ENCODE measurements at regions not wholly inside any gene's neighbourhood (a gene's known extent, or its start where the extent isn't known, plus 50 kb on each side); places are given as distances from the start of the nearest gene placed in this dataset.
"Not testable (repeated sequence)": the region's sequence is repeated elsewhere in the genome, so short reads cannot be mapped to it uniquely, and the experiment has no call there.

DNA sequence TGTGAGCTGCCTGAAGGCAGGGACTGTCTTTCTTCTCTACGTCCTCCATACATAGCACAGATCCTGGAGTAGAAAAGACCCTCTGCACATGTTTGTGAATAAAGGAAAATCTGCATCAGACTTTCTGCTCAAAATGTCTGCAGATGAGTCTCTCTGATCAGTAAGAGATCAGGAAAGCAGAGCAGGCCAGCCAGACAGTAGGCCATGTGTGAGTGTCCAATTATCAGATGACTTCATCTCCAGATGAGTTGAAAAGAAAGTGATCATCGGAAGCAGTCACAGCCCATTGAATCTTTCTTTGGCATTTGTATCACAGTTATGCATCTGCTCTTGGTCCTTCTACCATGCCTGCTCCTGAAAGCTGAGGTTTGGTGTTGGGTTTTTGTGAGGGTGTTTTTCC, 298.7 kb upstream of the NCAM1 start:
- no peaks in the 10 kb centered on the region for H3K36me3 Mint-ChIP-seq
- H3K9me3 Mint-ChIP-seq, result peaks cover 0 to 5% of the 10 kb centered on the region in 2 donors
- H3K27ac Mint-ChIP-seq, result no peak overlapping the region
- ATAC-seq (replicated peaks) (no peak), DNase-seq (no peak)
- no peak overlapping the region for H3K4me3 Mint-ChIP-seq
- no peaks in the 10 kb centered on the region for H3K4me1 Mint-ChIP-seq
- no peaks in the 10 kb centered on the region for H3K27me3 Mint-ChIP-seq

DNA sequence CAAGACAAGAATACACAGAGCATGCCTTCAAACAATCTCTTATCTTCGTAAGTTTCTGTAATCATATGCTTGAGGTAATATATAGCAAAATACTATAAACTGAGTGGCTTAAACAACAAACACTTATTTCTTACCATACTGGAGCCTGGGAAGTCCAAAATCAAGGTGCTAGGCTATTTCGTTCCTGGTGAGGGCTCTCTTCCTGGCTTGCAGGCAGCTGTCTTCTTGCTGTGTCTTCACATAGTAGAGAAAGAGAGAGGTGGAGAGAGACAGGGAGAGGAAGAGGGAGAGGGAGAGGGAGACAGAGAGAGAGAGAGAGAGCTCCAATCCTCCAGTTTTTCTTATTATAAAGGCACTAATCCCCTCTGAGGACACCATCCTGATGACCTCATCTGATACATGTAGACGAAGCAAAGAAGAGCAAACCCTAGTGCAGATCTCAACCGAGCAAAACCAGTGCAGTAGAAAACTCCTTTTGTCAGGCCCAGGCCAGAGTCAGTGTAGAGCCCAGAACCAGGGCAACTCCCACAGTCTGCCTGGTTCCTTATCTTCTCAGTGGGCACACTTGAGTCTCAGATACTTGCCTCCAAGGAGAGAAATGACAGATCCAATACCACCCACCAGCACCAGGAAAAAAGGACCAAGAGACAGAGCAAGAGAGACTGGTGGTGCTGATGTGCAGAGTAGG, 297.1 kb upstream of the NCAM1 start:
- Mint-ChIP-seq H3K9me3 (peaks cover 0 to 5% of the 10 kb centered on the region in 2 donors), H3K27ac (no peak overlapping the region), H3K27me3 (no peaks in the 10 kb centered on the region), H3K36me3 (no peaks in the 10 kb centered on the region), H3K4me3 (no peak overlapping the region), H3K4me1 (no peaks in the 10 kb centered on the region)
- DNase-seq (no peak), ATAC-seq (replicated peaks) (no peak)

DNA sequence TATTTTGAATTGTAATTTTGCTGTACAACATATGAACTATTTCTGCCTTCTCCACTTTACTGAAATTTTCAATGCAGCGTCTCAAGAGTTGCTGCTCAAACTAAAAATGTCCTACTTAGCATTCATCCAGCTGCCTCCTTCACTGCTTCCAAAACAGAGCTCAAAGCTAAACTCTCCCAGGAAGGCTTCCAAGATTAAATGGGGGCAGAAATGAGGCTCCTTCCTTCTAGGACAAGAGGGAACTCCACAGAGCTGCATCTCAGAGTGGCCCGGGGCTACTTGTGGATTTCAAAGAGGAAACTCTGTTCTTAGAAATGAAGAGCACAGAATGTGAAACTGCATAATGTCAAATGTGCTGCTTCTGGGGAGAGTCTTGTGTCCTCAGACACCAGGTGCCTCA, 295.9 kb upstream of the NCAM1 start:
- Mint-ChIP-seq H3K9me3 (peaks cover 0 to 5% of the 10 kb centered on the region in 2 donors), H3K27ac (no peak overlapping the region), H3K27me3 (no peaks in the 10 kb centered on the region), H3K4me1 (no peaks in the 10 kb centered on the region), H3K4me3 (no peak overlapping the region), H3K36me3 (no peaks in the 10 kb centered on the region)
- DNase-seq, result no peak
- no peak for ATAC-seq (replicated peaks)

DNA sequence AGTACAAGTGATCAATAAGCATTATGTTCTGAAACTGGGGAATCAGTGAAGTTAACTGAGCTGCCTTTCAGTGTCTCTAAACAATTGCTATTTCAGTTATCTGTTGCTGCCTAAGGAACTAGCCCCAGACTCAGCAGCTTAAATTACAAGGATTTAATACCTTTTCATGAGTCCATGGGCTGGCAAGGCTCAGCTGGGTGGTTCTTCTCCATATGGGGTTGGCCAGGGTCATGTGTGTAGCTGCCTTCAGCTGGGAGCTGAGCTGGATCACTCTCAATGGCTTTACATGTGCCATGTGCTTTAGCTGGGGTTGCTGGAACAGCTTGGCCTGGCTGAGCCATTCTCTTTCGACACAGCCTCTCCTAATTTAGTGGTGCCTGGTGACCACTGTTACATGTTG, 295.0 kb upstream of the NCAM1 start:
- no peaks in the 10 kb centered on the region for H3K4me1 Mint-ChIP-seq
- DNase-seq, result no peak
- ATAC-seq (replicated peaks), result no peak
- no peak overlapping the region for H3K4me3 Mint-ChIP-seq
- H3K27ac Mint-ChIP-seq, result no peak overlapping the region
- H3K36me3 Mint-ChIP-seq, result no peaks in the 10 kb centered on the region
- peaks cover 0 to 5% of the 10 kb centered on the region in 2 donors for H3K9me3 Mint-ChIP-seq
- H3K27me3 Mint-ChIP-seq, result peaks cover 0 to 4% of the 10 kb centered on the region in 2 donors

DNA sequence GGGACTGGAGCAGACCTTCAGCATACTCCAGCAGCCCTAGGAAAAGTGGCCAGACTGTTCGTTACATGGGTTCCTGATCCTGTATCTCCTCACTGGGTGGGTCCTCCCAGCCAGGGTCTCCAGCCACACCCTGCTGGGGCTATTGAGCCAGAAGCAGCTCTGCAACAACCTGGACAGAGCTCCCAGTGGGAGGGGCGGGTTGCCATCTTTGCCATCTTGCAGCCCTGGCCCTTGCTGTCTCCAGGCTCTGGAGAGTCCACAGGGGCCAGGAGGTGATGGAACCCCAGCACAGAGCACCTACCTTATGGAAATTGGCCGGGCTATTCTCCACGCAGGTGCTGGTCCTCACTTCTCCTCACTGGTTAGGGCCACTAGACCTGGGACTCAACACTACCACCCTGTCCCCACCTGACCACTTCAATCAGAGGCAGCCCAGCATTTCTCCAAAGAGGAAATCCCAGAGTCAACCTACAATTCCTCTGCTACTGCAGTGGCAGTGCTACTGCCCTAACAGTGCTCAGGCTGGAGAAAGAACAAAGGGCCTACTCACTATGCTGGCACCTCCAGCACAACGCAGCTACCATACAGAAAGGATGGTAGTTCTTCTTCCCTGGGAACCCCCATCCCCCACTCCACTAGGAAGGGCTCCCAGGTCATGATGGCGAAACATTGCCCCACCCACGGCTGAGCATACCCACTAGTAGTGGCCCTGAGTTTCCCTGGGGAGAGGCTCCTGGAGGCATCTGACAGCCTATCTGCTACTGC, 290.2 kb upstream of the NCAM1 start:
- Mint-ChIP-seq H3K27me3 (peaks cover 0 to 11% of the 10 kb centered on the region in 2 donors), H3K27ac (no peak overlapping the region), H3K36me3 (no peaks in the 10 kb centered on the region)

DNA sequence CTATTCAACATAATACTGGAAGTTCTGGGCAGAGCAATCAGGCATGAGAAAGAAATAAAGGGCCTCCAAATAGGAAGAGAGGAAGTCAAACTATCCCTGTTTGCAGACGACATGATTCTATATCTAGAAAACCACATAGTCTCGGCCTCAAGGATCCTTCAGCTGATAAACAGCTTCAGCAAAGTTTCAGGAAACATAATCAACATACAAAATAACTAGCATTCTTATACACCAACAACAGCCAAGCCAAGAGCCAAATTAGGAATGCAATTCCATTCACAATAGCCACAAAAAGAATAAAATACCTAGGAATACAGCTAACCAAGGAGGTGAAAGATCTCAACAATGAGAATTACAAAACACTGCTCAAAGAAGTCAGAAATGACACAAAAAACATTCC, 287.8 kb upstream of the NCAM1 start:
- not testable (repeated sequence) for DNase-seq; H3K36me3 Mint-ChIP-seq; H3K4me3 Mint-ChIP-seq; ATAC-seq (replicated peaks); H3K4me1 Mint-ChIP-seq; H3K27ac Mint-ChIP-seq
- Mint-ChIP-seq H3K27me3 (peaks cover 0 to 11% of the 10 kb centered on the region in 2 donors), H3K9me3 (peaks cover 8 to 14% of the 10 kb centered on the region in 2 donors)

More for the DNA sequence above, 290.2 kb upstream of the NCAM1 start:
- ATAC-seq (replicated peaks) (no peak), DNase-seq (no peak)
- Mint-ChIP-seq H3K4me1 (no peaks in the 10 kb centered on the region), H3K4me3 (no peak overlapping the region), H3K9me3 (peaks cover 9 to 13% of the 10 kb centered on the region in 2 donors)

DNA sequence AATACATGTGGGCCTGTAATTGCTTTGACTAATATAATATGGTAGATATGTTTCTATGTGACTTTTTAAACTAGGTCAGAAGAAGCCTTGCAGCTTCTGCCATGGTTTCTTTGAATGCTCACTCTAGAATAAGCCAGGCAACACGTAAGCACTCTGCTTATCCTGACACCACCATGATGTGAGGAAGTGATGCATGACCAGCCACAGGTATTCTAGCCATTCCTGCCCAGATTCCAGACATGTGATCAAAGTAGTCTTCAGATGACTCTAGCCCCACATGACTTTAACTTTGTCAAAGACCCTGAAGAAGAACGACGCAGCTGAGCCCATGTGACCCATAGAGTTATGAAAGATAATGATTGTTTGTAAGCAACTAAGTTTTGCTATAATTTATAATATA, 276.1 kb upstream of the NCAM1 start:
- Mint-ChIP-seq H3K4me1 (no peaks in the 10 kb centered on the region), H3K27me3 (peaks cover 3 to 5% of the 10 kb centered on the region in 2 donors), H3K36me3 (no peaks in the 10 kb centered on the region), H3K4me3 (no peak overlapping the region), H3K9me3 (peaks cover 0 to 7% of the 10 kb centered on the region in 2 donors), H3K27ac (no peak overlapping the region)
- DNase-seq (no peak), ATAC-seq (replicated peaks) (no peak)

DNA sequence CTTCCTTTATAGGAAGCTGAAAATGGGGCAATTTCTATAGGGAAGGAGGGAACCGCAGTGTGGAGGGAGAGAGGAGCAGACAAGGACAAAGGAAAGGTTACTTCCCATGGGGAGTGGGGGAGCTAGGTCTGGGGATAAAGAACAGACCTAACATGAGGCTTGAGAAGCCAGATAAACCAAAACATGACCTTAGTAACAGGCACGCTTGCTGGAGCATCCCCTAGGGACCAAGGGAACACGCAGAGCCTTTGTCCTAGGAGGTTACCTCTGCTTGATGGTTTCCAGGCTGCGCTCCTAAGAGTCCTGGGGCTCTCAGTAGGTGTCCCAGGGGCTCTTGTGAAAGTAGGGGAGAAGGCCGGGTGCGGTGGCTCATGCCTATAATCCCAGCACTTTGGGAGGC, 271.4 kb upstream of the NCAM1 start:
- no peak for DNase-seq
- ATAC-seq (replicated peaks), result no peak
- H3K4me1 Mint-ChIP-seq, result no peaks in the 10 kb centered on the region
- no peak overlapping the region for H3K4me3 Mint-ChIP-seq
- H3K27ac Mint-ChIP-seq, result no peak overlapping the region
- no peaks in the 10 kb centered on the region for H3K36me3 Mint-ChIP-seq
- peaks cover 3 to 5% of the 10 kb centered on the region in 2 donors for H3K27me3 Mint-ChIP-seq
- no peaks in the 10 kb centered on the region for H3K9me3 Mint-ChIP-seq

DNA sequence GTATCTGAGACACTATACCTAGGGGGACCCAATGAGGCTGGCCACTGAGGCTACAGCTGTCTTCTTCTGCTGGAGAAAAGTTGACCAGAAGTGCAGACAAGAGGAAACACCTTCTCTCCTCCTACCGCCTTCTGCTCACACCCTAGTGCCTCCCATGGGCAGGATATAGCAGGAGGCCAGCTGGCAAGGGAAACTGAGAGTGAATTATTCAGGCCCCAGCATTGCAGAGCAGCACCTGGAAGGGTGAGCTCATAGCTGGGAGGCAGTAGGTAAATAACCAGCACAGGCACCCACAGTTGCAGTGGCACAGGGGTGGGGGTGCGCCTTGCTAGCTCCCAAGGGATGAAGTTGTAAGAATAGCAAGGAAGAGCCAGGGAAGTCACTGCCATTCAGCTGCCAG, 267.4 kb upstream of the NCAM1 start:
- DNase-seq (no peak), ATAC-seq (replicated peaks) (no peak)
- no peak overlapping the region for H3K27ac Mint-ChIP-seq
- H3K9me3 Mint-ChIP-seq, result no peaks in the 10 kb centered on the region
- peaks cover 3 to 5% of the 10 kb centered on the region in 2 donors for H3K27me3 Mint-ChIP-seq
- H3K4me3 Mint-ChIP-seq, result no peak overlapping the region
- no peaks in the 10 kb centered on the region for H3K4me1 Mint-ChIP-seq
- H3K36me3 Mint-ChIP-seq, result no peaks in the 10 kb centered on the region

DNA sequence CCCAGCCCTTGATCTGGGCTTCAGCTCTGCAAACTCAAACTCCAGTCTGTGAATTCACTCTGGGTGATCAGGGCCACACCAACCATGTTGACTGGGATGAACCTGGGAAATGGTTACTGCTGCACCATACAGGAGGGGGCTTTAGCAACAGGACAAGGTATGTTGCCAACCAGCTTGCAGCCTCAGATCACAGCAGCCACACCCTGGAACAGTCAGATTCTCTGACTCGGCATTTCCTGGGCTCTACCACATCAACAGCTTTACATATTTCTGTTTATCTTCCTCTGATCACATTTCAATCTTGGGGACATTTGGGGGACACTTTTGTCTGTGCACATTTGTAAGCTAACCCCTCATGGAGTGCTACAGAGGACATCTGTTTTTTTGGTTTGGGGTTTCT, 267.0 kb upstream of the NCAM1 start:
- ATAC-seq (replicated peaks) (no peak), DNase-seq (no peak)
- no peaks in the 10 kb centered on the region for H3K4me1 Mint-ChIP-seq
- no peak overlapping the region for H3K4me3 Mint-ChIP-seq
- no peaks in the 10 kb centered on the region for H3K36me3 Mint-ChIP-seq
- H3K27ac Mint-ChIP-seq, result no peak overlapping the region
- peaks cover 3 to 5% of the 10 kb centered on the region in 2 donors for H3K27me3 Mint-ChIP-seq
- H3K9me3 Mint-ChIP-seq, result no peaks in the 10 kb centered on the region

DNA sequence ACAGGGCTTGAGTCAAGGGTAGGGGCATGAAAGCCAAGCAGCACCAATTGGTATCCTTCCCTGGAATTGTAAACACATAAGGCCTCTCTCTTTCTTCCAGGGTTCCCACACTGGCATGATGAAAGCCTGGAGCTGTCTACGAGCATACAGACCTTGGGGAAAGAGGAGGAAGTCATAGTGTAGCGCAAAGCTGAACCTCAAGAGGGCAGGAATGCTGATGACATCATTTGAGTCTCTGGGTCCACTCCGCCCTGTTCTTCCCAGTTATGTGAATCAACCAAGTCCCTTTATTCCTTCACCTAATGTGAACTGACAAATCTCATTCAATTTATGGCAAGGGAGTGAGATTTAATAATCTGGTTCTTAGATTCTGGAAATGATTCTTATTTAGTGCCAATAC, 266.4 kb upstream of the NCAM1 start:
- no peaks in the 10 kb centered on the region for H3K36me3 Mint-ChIP-seq

DNA sequence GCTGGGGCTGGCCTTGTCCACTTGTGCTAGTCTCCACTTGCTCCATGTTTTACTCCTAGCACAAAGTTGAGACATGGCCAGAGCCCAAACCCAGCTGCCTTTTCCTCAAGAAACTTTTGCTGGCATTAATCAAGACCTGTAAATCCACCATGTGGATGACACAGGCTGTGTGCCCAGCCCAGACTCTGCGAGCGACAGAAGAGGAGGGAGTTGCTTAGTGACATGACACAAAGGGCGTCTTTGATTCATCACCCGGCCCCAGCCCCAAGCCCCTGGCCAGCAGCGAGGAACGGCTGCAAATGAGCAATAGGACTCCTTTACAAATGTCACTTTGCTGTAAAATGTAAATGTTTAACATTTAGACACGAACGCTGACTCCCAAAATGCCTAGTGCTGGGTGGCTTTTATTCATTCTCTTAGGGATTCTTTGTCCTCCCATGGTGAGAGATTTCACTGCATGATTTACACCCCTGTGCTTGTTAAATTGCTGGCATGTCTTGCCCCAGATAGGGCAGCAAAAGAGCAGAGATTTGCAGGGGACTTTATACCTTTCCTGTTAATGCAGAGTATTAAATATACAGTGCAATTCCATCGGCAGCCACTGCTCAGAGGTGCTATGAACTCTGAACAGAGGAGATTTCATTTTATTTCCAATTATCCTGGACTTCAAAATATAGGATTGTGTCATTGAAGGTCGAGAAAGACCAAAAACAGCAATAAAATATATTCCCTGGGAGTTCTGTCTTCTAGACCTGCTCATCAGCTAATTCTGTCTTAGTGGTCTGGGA, 263.6 kb upstream of the NCAM1 start:
- Mint-ChIP-seq H3K4me1 (no peaks in the 10 kb centered on the region), H3K36me3 (no peaks in the 10 kb centered on the region), H3K9me3 (peaks cover under 1 to 6% of the 10 kb centered on the region in 2 donors), H3K27ac (no peak overlapping the region), H3K4me3 (no peak overlapping the region), H3K27me3 (no peaks in the 10 kb centered on the region)
- DNase-seq (no peak), ATAC-seq (replicated peaks) (no peak)

More for the DNA sequence above, 266.4 kb upstream of the NCAM1 start:
- ATAC-seq (replicated peaks), result no peak
- Mint-ChIP-seq H3K27ac (no peak overlapping the region), H3K27me3 (peaks cover 0 to under 1% of the 10 kb centered on the region in 2 donors), H3K9me3 (no peaks in the 10 kb centered on the region), H3K4me1 (no peaks in the 10 kb centered on the region), H3K4me3 (no peak overlapping the region)
- no peak for DNase-seq

DNA sequence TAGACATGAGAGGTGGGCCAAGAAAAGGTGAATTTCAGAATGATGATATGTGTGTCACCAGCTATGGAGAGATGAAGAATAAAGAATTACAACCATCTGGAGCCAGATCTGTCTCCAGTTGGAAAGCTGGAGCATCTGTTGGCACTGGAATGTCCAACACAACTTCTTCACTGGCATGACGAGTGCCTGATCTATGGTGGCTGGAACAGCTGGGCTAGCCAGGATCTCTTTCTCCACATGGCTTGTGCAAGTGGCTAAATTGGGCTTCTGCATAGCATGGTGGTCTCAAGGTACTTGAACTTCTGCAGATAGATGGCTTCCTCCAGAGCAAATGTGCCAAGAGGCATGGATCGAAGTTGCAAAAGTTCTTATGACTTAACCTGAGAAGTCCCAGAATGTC, 256.1 kb upstream of the NCAM1 start:
- no peak for DNase-seq
- no peak overlapping the region for H3K27ac Mint-ChIP-seq
- H3K9me3 Mint-ChIP-seq, result peaks cover 10 to 13% of the 10 kb centered on the region in 2 donors
- H3K27me3 Mint-ChIP-seq, result peaks cover 7 to 8% of the 10 kb centered on the region in 2 donors
- H3K4me3 Mint-ChIP-seq, result no peak overlapping the region
- no peaks in the 10 kb centered on the region for H3K36me3 Mint-ChIP-seq
- ATAC-seq (replicated peaks), result no peak
- H3K4me1 Mint-ChIP-seq, result no peaks in the 10 kb centered on the region

DNA sequence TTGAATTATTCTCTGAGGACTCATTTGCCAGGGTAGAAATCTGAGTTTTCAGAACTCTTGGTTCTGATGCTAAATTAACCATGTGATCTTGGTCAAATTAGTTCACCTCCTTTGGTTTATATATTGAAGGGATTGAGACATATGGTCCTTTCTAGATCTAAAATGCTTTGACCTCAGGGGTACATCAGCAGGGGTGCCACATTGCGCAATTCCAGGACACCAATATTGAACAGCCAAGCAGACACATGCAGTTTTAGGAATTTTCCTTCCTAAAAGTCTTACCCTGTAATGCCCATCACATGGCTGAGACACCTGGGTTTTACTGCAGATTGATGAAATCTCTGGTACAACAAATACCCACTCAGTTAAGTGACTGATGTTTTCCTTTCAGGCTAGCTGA, 254.4 kb upstream of the NCAM1 start:
- no peak for ATAC-seq (replicated peaks)
- Mint-ChIP-seq H3K9me3 (peaks cover 10% of the 10 kb centered on the region in 2 donors), H3K27ac (no peak overlapping the region), H3K4me3 (no peak overlapping the region), H3K27me3 (peaks cover 8 to 14% of the 10 kb centered on the region in 2 donors), H3K36me3 (no peaks in the 10 kb centered on the region), H3K4me1 (no peaks in the 10 kb centered on the region)
- no peak for DNase-seq
